Heart left ventricle (tissue), 16 donors: ENCODE measurements at regions not wholly inside any gene's neighbourhood (a gene's known extent, or its start where the extent isn't known, plus 50 kb on each side); places are given as distances from the start of the nearest gene placed in this dataset.

Experiments used
- ATAC-seq, 4 donors: fragments of 200-7000 bp; cut with Tn5 transposase; one replicate each; pipeline ENCODE4 v1.9.1; 2020 to 2022; ENCODE audit warnings: moderate library complexity in 4 of 4, mild to moderate bottlenecking in 3 of 4, moderate number of reproducible peaks in 1 of 4
- DNase-seq, 5 donors: peaks; one replicate each; pipeline ENCODE4 v3.0.0-alpha.2; 2020
- H3K27ac ChIP-seq, 12 donors: fragments of 200-600 bp; sonication (generic) in 4 of 12; one replicate each; pipeline versions ENCODE4 v1.5.0 to v1.8.0; 2016 to 2022; ENCODE audit warnings: mild to moderate bottlenecking in 2 of 12
- H3K27me3 ChIP-seq, 9 donors: fragments of 200-600 bp; sonication (generic) in 2 of 9; one replicate each; pipeline versions ENCODE4 v1.5.1 to v1.8.0; 2016 to 2022; ENCODE audit warnings: mild to moderate bottlenecking in 3 of 9
- H3K36me3 ChIP-seq, 9 donors: fragments of 200-600 bp; sonication (generic) in 2 of 9; one replicate each; pipeline versions ENCODE4 v1.5.0 to v1.8.0; 2018 to 2022; ENCODE audit warnings: mild to moderate bottlenecking in 2 of 9
- H3K4me1 ChIP-seq, 12 donors: fragments of 200-600 bp; sonication (generic) in 4 of 12; one replicate each; pipeline versions ENCODE4 v1.5.0 to v1.8.0; 2016 to 2022; ENCODE audit warnings: mild to moderate bottlenecking in 3 of 12
- H3K4me3 ChIP-seq, 12 donors: fragments of 200-600 bp; sonication (generic) in 4 of 12; one replicate each; pipeline versions ENCODE4 v1.5.0 to v1.8.0; 2017 to 2022; ENCODE audit warnings: mild to moderate bottlenecking in 9 of 12, moderate library complexity in 4 of 12
- H3K9me3 ChIP-seq, 12 donors: fragments of 200-600 bp; sonication (generic) in 4 of 12; one replicate each; pipeline versions ENCODE4 v1.5.0 to v1.8.0; 2016 to 2022; ENCODE audit warnings: mild to moderate bottlenecking in 1 of 12
- CTCF ChIP-seq, 12 donors: fragments of 200-600 bp; sonication (generic) in 4 of 12; IDR thresholded peaks; one replicate each; pipeline versions ENCODE4 v1.5.0 to v1.8.0; 2018 to 2022; ENCODE audit warnings: antibody characterized with exemption in 12 of 12, mild to moderate bottlenecking in 5 of 12
- POLR2A ChIP-seq, 2 donors: fragments of 450-650 bp; IDR thresholded peaks; one replicate each; pipeline ENCODE4 v1.6.1; 2017; ENCODE audit warnings: antibody characterized with exemption in 2 of 2, mild to moderate bottlenecking in 2 of 2, moderate library complexity in 2 of 2
- WGBS, 4 donors: extraction: QIAGEN DNeasy Blood & Tissue Kit in 2 of 4; methylation state at CpG; one replicate each; pipeline versions ENCODE4 v1.1.5 to v1.1.7; 2013 to 2018; 5-methylcytosine and 5-hydroxymethylcytosine counted together
- intact Hi-C, 10 donors: fragments of 100-400 bp; cut with DNase I; formaldehyde crosslinking; loops; one replicate each; pipeline versions ENCODE4 v1.11.1 to v1.14.2; 2022
- donor health status: ischemic (EF 13 %, LVEDD 7.1; RV severe dilation, severe dysfunction).
- donor health status: healthy with polysubstance abuse.
- donor health status: DM: no; HTN: yes; CAD: no.
- donor health status: DM: no; HTN: no; CAD: no.
- donor health status: ischemic (EF 25% LVEDD 6.9; RV normal size, moderate dysfunction).
- donor health status: ischemic (EF 25% LVEDD 5.7; RV mildly dilated, moderate dysfunction).
- donor health status: healthy.
- donor health status: DM: yes; HTN: yes; CAD: no.
- donor health status: ischemic (EF 35%, LVEDD 5.7; RV mildly dilated, moderate dysfunction).
- donor health status: nonischemic (EF 11% LVEDD 7.7; RV severe dilation, severe dysfunction).
- donor health status: DM: yes; HTN: yes; CAD: no.
- donor health status: PGD.
- donor health status: ischemic (EF 29% LVEDD 5.4; RV normal size, mild dysfunction).
- donor health status: nonischemic (EF 23%, LVEDD 6.1; RV moderate dilation, normal function).

- Histone ChIP-seq H3K27ac (peak overlapping the region in 6 of 12 donors; percentile 49 to 81 (median 58)), H3K27me3 (no peaks in the 10 kb centered on the region), H3K4me3 (no peak overlapping the region), H3K36me3 (no peaks in the 10 kb centered on the region), H3K4me1 (peaks cover 0 to 28% (median 17%) of the 10 kb centered on the region in 12 donors), H3K9me3 (no peaks in the 10 kb centered on the region)
- DNase-seq = no peak
- TF ChIP-seq POLR2A (IDR thresholded peaks at IDR 0.05) (no peak), CTCF (IDR thresholded peaks at IDR 0.05) (no peak)
- ATAC-seq = no peak
- intact Hi-C loops = loop anchor here in 2 of 10 donors (10.0 kb wide), 1 partner anchor 173 kb away; the partner anchor contains the start of gene RBMS1 (in 2 of the 2)
These were observed 174.2 kb upstream of the RBMS1 start for GRCh38 chr2:160667811-160668210.

- Histone ChIP-seq H3K27ac (no peak overlapping the region), H3K4me1 (peaks cover 0 to 27% (median 16%) of the 10 kb centered on the region in 12 donors), H3K36me3 (no peaks in the 10 kb centered on the region), H3K4me3 (no peak overlapping the region), H3K27me3 (no peaks in the 10 kb centered on the region), H3K9me3 (peaks cover 0 to 14% (median 0%) of the 10 kb centered on the region in 12 donors)
- 87 to 94% (median 92%) methylated on average over 5 of the region's 5 CpGs for WGBS, 4 donors
- TF ChIP-seq CTCF (IDR thresholded peaks at IDR 0.05) (no peak), POLR2A (IDR thresholded peaks at IDR 0.05) (no peak)
- DNase-seq (no peak), ATAC-seq (no peak)
- intact Hi-C loops = no loop called here
These were observed 177.0 kb upstream of the RBMS1 start for GRCh38 chr2:160670618-160671017.

- peaks cover 0 to 14% (median 0%) of the 10 kb centered on the region in 12 donors for H3K9me3 ChIP-seq
- ATAC-seq (no peak), DNase-seq (no peak)
- H3K36me3 ChIP-seq = no peaks in the 10 kb centered on the region
- no peak overlapping the region for H3K27ac ChIP-seq
- no peaks in the 10 kb centered on the region for H3K27me3 ChIP-seq
- TF ChIP-seq POLR2A (IDR thresholded peaks at IDR 0.05) (no peak), CTCF (IDR thresholded peaks at IDR 0.05) (no peak)
- no peak overlapping the region for H3K4me3 ChIP-seq
- WGBS, 4 donors = 49 to 73% (median 57%) methylated on average over 1 of the region's 1 CpG
- H3K4me1 ChIP-seq = peaks cover 0 to 13% (median 3%) of the 10 kb centered on the region in 12 donors
- intact Hi-C loops = no loop called here
These were observed 178.6 kb upstream of the RBMS1 start for GRCh38 chr2:160672211-160672610.

GRCh38 chr2:160674146-160674750 is 180.6 kb upstream of the RBMS1 start:
- peaks cover 0 to 14% (median 0%) of the 10 kb centered on the region in 12 donors for H3K9me3 ChIP-seq
- H3K4me3 ChIP-seq = no peak overlapping the region
- H3K4me1 ChIP-seq = peaks cover 0 to 8% (median 0%) of the 10 kb centered on the region in 12 donors
- peak overlapping the region in 1 of 12 donors; percentile 6 for H3K27ac ChIP-seq
- TF ChIP-seq POLR2A (IDR thresholded peaks at IDR 0.05) (no peak), CTCF (IDR thresholded peaks at IDR 0.05) (no peak)
- ATAC-seq (peak; percentile 24 to 75 (median 42)), DNase-seq (no peak)
- H3K27me3 ChIP-seq = no peaks in the 10 kb centered on the region
- H3K36me3 ChIP-seq = no peaks in the 10 kb centered on the region
- intact Hi-C loops = no loop called here
- 75 to 85% (median 80%) methylated on average over 2 of the region's 2 CpGs for WGBS, 4 donors
